ENCODE measurements at regions not wholly inside any gene's neighbourhood (a gene's known extent, or its start where the extent isn't known, plus 50 kb on each side); places are given as distances from the start of the nearest gene placed in this dataset.

- Histone ChIP-seq H3K27me3 (ENCODE audit: low read length) (no peaks in the 10 kb centered on the region), H3K79me2 (ENCODE audit: low read length) (no peaks in the 10 kb centered on the region), H3K9ac (ENCODE audit: low read length) (no peak overlapping the region), H3K36me3 (ENCODE audit: low read depth, low read length) (no peaks in the 10 kb centered on the region), H3K27ac (ENCODE audit: low read length) (no peak overlapping the region), H4K20me1 (ENCODE audit: low read length) (no peaks in the 10 kb centered on the region), H2AFZ (ENCODE audit: low read length) (no peak overlapping the region), H3K4me3 (ENCODE audit: low read length) (no peak overlapping the region), H3F3A (ENCODE audit: low read length, unreplicated experiment) (no peaks in the 10 kb centered on the region), H3K9me3 (ENCODE audit: low read length) (no peaks in the 10 kb centered on the region), H3K9me2 (replicated peaks; ENCODE audit: low read length) (no peaks in the 10 kb centered on the region), H3K4me2 (ENCODE audit: low read length) (no peak overlapping the region), H3K4me1 (ENCODE audit: insufficient read depth, low read length) (no peaks in the 10 kb centered on the region)
- POLR2A ChIA-PET (ENCODE audit: unreplicated experiment), result no interaction called here
- DNase-seq, result peak; percentile 6
- intact Hi-C loops (cut with micrococcal nuclease), result no loop called here
- no peak for ATAC-seq
- CTCF ChIA-PET, result no interaction called here
- TF ChIP-seq CTCF (conservative IDR thresholded peaks at IDR 0.05; ENCODE audit: low read depth, low read length) (no peak), EZH2 (IDR thresholded peaks at IDR 0.05; ENCODE audit: low read length, unreplicated experiment) (no peak)
- no TSS peak for BruUV-seq (replicated peaks)
Measured at GRCh38 chr18:42174909-42175308, 219.9 kb downstream of the PIK3C3 start.

- Histone ChIP-seq H3F3A (ENCODE audit: low read length, unreplicated experiment) (no peaks in the 10 kb centered on the region), H3K36me3 (ENCODE audit: low read depth, low read length) (no peaks in the 10 kb centered on the region), H3K4me3 (ENCODE audit: low read length) (no peak overlapping the region), H3K4me1 (ENCODE audit: insufficient read depth, low read length) (no peaks in the 10 kb centered on the region), H3K27ac (ENCODE audit: low read length) (no peak overlapping the region), H4K20me1 (ENCODE audit: low read length) (no peaks in the 10 kb centered on the region), H3K4me2 (ENCODE audit: low read length) (no peak overlapping the region), H2AFZ (ENCODE audit: low read length) (no peak overlapping the region), H3K79me2 (ENCODE audit: low read length) (no peaks in the 10 kb centered on the region), H3K9me3 (ENCODE audit: low read length) (no peaks in the 10 kb centered on the region), H3K9me2 (replicated peaks; ENCODE audit: low read length) (no peaks in the 10 kb centered on the region), H3K27me3 (ENCODE audit: low read length) (no peaks in the 10 kb centered on the region), H3K9ac (ENCODE audit: low read length) (no peak overlapping the region)
- BruUV-seq (replicated peaks), result no TSS peak
- ATAC-seq, result no peak
- ChIA-PET POLR2A (ENCODE audit: unreplicated experiment) (no interaction called here), CTCF (no interaction called here)
- TF ChIP-seq CTCF (conservative IDR thresholded peaks at IDR 0.05; ENCODE audit: low read depth, low read length), result no peak
- TF ChIP-seq EZH2phosphoT487 (IDR thresholded peaks at IDR 0.05; ENCODE audit: borderline replicate concordance, low read length), result no peak
- TF ChIP-seq EZH2 (IDR thresholded peaks at IDR 0.05; ENCODE audit: low read length, unreplicated experiment), result no peak
- no peak for DNase-seq
- intact Hi-C loops (cut with micrococcal nuclease), result no loop called here
Measured at GRCh38 chr18:42176599-42176998, 221.6 kb downstream of the PIK3C3 start.

GRCh38 chr18:42177390-42177789, 222.4 kb downstream of the PIK3C3 start:
- Histone ChIP-seq H3K9me2 (replicated peaks; ENCODE audit: low read length) (no peaks in the 10 kb centered on the region), H3K9me3 (ENCODE audit: low read length) (no peaks in the 10 kb centered on the region), H3K27me3 (ENCODE audit: low read length) (no peaks in the 10 kb centered on the region), H3K4me3 (ENCODE audit: low read length) (no peak overlapping the region), H4K20me1 (ENCODE audit: low read length) (no peaks in the 10 kb centered on the region), H3F3A (ENCODE audit: low read length, unreplicated experiment) (no peaks in the 10 kb centered on the region), H3K79me2 (ENCODE audit: low read length) (no peaks in the 10 kb centered on the region), H3K27ac (ENCODE audit: low read length) (no peak overlapping the region), H2AFZ (ENCODE audit: low read length) (no peak overlapping the region), H3K4me1 (ENCODE audit: insufficient read depth, low read length) (no peaks in the 10 kb centered on the region), H3K9ac (ENCODE audit: low read length) (no peak overlapping the region), H3K4me2 (ENCODE audit: low read length) (no peak overlapping the region), H3K36me3 (ENCODE audit: low read depth, low read length) (no peaks in the 10 kb centered on the region)
- TF ChIP-seq EZH2 (IDR thresholded peaks at IDR 0.05; ENCODE audit: low read length, unreplicated experiment), result no peak
- TF ChIP-seq CTCF (conservative IDR thresholded peaks at IDR 0.05; ENCODE audit: low read depth, low read length), result no peak
- TF ChIP-seq EZH2phosphoT487 (IDR thresholded peaks at IDR 0.05; ENCODE audit: borderline replicate concordance, low read length), result no peak
- ChIA-PET POLR2A (ENCODE audit: unreplicated experiment) (no interaction called here), CTCF (no interaction called here)
- no TSS peak for BruUV-seq (replicated peaks)
- DNase-seq, result no peak
- ATAC-seq, result no peak
- intact Hi-C loops (cut with micrococcal nuclease), result no loop called here
